HuH-7 (cell line): ENCODE measurements at regions not wholly inside any gene's neighbourhood (a gene's known extent, or its start where the extent isn't known, plus 50 kb on each side); places are given as distances from the start of the nearest gene placed in this dataset.

ENCODE experiments used
- DNase-seq: peaks from one replicate; pipeline ENCODE4 v3.0.0; 2011; ENCODE audit warnings: low spot score

DNA sequence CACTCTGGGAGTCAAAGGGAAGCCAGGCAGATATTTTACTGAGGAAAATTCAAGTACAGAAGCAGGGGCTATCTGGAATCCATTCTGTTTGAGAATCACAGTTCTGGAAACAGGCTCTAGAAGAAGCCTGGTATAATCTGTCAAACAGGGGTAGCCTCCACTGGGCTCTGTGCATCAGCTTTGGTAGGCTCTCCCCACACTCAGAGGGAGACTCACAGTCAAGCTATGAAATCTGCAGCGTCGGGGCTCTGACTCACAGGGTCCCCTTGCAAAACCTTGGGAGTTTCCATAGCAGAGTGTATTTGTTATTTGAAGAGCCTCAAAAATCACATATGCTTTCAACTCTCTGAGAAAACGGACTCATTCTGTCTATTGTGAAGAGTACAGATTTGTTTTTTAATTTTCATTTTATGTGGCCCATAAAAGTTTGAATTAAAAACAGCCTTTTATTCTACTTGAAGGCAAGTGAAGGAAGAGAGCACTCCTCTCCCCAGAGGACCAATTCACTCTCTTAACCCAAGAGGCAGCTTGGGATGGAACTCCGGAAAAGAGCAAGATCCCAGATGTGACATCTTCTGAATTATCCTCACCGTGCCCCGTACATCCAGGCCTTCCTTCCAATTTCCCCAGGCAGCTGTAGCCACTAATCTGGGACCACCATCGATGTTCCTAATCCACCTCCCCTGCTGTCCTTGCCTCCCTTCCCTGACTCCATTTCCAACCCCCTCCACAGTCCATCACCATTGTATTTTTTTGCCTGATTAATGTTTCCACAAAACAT, 590.9 kb upstream of the MGMT start:
- no peak for DNase-seq

DNA sequence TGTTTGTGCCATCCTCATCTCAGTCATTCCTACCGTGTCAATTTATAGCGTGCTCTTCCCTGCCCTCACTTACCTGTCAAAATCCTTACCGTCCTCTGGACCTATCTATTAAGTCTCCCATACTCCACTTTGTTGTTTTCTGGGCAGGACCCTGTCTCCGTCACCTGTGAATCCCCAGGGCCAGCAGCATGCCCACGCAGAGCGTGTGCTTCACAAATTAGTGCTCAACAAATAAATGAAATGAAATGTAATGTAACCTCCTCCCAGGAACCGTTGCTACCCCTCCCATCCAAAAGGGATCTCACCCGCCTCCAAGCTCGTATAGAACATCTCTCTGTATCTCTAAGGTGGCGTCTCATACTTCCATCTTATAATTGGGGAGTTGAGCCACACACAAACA, 589.9 kb upstream of the MGMT start:
- no peak for DNase-seq

DNA sequence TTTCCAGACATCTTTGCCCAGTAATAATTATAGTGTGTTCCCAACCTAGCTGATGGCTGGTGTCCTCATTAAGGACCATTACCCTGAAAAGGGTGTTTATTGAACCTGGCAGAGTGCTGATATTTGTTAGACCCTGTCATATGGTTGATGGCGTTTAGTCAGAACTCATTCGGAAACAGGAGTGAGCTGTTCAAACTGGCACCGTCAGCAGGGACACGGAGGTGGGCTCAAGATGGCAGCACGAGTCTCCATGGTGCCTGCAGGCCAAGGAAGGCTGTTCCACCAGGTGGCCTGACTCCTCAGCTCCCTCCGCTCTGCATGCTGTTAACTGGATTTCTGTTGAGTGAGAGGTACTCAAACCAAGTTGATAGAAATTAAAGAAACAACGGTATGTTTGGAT, 589.1 kb upstream of the MGMT start:
- no peak for DNase-seq

DNA sequence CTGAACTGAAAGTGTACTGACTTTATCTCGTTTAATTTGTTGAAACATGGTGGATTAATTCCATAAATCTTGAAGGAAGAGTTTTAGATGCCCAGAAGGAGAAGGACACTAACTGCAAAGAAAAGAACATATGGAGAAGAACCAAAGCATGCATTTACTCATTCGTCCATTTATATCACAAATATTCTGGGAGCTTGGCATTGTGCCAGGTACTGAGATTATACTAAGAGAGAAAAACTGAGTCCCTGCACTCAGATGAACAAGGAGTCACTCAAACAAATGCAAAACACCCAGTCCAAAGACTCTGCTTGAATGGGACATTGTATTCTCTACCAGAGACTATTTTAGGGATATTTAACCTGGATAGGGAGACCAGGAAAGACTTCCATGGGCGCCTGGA, 588.0 kb upstream of the MGMT start:
- no peak for DNase-seq

DNA sequence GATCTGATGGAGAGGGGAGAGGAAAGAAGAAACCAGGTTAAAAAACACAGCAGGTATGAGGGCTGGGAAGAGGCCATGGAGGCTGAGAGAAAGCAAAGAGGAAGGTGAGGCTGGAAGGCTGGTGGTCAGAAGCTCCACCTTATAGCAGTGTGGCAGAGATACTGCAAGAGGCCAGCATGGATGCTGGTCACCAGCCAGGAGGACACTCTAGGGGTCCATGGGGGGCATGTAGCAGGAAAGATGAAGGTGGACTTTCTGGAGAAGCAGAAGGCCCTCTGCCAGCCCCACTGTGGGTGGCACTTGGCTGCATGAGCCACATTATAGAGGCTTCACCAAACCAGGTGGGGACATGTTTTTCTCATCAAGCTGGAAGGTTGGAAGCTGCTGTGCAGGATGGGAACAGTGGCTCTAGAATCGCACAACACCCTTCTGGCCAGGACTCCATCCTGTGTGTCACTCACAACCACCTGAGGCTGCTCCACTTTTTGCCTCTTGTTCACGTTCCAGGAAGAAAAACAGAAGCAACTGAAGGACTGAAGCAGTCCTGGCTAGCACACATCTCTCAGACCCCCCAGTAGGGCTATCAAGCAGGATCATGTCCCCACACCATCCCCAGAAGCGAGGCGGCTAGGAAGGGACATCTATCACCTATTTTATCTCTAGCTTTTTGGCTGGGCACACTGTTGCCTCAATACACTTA, 587.5 kb upstream of the MGMT start:
- DNase-seq: no peak

DNA sequence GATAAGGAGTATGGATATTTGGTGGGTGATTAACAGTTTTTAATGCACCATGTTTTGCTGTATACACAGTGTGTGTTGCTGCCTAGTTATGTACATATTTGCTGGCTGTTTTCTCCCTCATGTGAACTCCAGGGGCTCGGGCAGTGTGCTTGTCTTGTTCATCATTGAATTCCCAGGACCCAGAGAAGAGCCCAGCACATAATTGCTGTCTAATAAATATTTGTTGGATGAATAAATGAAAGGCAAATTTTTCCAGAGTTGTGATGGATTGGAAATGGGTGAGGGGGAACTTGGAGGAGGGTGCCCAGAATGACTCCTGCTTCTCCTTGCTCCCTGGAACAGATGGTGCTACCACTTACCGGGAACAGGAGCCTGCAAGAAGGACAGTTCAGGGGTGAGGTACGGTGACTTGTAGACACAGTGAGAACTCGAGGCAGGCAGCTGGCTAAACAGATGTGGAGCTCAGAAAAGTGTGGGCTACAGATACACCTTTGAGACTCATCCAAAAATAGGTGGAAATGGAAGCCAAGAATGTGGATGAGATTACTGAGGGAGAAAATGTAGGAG, 586.8 kb upstream of the MGMT start:
- DNase-seq: no peak

DNA sequence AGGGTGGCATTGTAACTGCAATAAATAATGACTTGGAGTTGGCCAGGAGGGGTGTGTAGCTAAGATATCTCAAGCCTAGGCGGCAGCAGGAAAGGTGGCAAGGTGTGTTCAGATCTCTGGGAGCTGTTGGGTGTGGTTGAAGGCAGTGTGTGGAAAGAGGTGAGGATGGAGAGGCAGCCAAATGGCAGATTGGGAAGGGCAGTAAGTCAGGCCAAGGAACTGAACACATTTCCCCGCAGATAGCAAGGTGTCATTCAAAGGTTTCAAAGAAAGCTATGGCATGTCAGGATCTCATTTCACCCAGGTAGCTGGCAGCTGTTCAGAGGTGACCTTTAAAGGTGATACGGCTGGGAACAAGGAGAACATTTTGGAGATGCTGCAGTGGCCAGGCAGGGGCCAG, 586.0 kb upstream of the MGMT start:
- DNase-seq: no peak

DNA sequence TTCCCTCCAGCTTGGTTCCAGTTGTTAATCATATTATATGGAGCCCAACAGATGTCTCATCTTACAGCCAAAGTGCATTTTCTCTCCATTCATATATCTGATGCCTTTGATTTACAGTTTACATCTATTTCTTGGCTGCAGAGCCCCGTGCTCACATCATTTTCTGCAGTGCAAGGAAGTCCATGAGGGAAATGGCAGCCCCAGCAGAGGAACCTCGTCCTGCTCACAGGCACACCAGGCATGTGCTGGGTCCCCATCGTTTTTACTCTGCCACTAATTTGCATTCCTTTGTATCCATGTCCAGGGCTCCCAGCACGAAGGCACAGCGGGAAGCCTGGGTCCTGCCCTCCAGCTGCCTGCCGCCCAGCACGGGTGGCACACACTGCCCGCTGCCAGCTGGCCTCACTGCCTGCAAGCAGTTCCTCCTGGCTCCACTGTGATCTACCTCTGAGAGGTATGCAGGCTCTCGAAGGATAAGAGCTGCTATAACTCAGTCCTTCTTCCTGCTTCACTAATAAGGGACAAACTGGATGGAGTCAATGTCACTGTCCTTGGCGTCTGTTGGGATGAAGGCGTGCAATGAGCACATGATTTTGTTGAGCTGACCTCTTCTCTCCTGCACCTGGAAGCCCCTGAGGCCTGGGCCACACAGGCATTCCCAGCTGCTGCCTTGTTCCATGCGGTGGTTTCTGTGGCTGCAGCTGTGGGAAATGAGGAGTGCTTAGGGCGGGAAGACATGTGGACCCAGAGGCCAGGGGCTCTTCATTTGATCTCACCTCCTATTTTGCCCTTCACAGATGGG, 583.6 kb upstream of the MGMT start:
- DNase-seq: no peak

DNA sequence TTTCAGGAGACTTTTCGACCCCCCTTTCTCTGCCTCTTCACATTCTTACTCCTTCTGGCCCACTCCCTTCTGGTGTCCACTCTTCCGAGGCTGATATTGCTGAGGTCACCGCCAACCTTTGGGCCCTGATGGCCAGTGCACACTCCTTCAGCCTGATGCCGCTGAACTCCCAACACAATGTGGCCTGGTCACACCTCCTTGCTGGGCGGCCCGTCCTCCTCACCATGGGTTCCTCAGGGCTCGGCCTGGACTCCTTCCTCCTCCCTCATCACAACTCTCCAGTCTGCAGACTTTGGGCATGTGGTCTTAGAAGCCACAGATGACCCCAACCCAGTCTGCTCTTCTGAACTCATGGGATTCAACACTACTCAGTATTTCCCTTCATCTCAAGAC, 583.0 kb upstream of the MGMT start:
- DNase-seq: no peak

DNA sequence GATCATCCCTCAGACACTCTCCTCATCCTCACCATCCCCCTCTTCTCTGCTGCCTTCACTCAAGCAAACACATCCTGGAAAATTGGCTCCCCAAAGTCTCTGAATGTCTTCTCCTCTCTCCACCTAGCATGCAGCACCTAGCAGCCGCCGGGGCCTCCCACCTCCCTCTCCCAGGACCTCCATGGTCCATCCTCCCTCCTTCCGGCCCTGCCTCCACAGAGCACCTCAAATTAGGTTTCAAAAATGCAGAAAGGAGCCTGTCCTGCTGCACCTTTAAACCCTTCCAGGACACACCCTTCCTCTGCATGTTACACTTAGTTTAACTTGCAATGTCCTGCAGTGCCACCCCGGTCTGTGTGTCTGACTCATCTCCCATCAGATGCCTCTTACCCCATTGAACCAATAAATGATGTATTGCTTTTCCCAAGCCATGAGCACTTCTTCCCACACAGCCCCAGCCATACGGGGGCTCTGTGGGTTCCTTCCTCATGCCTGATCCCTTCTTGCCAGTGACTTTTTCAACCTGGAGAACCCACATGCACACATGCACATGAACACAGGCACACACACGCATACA, 582.5 kb upstream of the MGMT start:
- DNase-seq: no peak

DNA sequence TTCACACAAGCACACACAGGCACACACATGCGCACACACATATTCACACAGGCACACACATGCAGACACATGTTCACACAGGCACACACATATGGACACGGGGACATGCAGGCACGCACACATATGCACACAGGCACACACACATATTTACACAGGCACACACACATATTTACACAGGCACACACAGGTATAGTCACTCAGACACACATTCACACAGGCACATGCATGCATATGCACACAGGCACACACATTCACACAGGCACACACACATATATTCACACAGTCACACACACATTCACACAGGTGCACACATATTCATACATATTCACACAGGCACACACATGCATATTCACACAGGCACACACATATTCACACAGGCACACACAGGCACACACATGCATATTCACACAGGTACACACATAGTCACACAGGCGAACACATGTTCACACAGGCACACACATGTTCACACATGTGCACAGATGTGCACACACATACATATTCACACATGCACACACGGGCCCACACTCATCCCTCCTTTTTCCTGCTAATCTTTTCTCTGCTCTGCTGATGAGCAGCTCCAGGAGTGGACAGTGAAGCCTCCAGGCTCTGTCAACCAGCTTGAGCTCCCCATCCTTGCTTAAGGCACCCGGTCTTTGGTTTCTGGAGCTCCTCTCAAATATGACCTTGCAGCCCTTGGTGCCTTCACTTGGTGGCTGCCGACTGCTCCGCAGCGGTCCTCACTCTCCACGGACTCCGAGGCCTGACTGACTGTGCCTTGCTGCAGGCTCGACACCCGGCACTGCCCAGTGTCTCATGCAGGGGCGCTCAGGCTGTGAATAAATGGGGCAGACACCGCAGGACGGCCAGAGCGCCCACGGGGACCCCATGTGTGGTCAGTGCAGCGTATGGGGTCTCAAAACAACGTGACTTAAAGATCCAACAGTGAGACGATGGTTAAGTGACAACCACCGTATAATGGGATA, 581.2 kb upstream of the MGMT start:
- DNase-seq: no peak

DNA sequence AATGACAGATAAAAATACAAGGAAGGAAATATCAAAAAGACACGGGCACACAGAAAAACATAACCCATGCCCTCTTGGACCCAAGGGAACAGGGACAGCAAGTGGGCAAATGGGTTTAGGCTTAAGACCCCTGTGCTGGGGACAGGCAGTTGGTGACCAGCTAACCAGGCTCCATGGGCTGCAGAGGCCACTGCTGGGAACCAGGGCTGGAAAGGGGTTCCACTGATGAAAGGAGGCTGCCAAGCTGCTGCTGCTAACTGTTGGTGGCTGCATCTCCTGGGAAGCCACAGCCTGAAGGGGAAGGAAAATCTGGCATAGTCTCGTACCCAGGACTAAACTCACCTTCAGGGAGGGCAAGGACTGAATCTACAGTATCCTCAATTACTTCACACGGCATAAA, 579.2 kb upstream of the MGMT start:
- DNase-seq: no peak

DNA sequence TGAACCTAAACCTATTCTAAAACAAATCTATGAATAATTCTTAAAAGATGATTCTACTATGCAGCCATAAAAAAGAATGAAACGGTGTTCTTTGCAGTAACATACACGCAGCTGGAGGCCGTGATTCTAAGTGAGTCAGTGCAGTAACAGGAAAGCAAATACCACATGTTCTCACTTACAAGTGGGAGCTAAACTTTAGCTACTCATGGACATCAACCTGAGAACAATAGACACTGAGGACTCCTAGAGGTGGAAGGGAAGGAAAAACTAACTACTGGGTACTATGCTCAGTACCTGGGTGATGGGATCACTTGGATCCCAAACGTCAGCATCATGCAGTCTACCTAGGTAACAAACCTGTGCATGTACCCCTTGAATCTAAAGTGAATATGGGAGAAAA, 575.0 kb upstream of the MGMT start:
- no peak for DNase-seq

DNA sequence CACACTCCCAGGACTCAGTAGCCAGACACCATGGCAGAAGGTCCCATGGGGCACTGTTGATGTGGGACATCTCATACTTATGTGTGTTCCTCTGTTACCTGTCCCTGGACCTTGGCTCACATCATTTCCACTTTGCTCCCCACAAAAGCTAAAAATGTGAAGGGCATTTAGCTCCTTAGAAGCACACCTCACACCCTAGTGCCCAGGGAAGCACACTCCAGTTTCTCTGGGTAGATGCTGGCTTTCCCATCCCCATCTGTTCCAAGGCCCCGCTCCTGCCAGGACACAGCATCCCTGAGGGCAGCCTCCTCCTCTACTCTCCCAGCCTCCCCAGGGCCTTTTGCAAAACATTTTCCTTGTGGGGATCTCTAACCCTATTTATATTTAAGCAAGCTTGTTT, 572.4 kb upstream of the MGMT start:
- no peak for DNase-seq

DNA sequence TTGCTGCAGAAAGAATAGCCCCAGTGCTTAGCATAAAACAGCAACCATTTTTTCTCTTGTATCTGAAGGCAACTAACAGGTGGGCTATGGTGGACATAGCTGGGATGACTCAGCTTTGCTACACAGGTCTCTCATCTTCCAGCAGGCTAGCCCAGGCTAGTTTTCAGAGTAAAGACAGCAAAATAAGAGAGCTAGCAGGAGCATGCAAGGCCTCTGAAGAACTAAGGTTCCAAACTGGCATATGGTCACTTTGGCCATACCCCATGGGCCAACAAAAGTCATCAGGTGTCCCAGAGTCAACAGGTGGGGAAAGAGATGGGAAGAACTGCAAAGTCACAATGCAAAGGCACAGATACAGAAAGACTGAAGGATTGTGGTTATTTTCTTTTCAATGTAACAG, 571.6 kb upstream of the MGMT start:
- no peak for DNase-seq

DNA sequence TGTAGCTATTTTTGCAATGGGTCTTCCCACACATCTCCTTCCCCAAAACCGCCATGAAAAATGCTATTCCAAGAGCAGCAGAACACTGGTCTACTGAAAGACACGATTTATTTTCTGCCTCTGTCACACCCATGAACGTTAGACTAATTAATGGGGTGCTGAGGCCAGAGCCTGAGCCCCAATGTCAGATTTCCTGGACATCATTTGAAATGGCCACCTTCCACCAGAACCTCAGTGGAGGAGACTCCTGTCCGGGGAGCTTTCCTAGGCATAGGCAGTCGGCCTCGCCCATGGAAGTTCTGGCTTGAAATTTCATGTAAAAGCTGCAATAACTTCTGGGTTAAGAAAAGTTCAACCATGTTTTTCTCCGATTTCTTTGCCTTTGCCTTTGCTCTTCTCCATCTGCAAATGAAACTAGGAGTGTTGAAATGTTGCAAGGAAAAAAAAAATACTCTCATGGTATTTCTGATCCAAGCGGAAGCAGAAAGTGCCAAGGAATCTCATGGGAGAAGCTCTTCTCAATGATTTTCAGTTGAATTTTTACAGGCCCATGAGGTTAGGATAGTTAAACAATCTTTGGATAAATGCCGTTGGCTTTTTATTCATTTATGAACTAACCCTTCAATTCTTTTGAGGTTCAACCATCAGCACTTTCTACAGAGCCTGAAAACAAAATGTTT, 570.8 kb upstream of the MGMT start:
- DNase-seq: no peak

DNA sequence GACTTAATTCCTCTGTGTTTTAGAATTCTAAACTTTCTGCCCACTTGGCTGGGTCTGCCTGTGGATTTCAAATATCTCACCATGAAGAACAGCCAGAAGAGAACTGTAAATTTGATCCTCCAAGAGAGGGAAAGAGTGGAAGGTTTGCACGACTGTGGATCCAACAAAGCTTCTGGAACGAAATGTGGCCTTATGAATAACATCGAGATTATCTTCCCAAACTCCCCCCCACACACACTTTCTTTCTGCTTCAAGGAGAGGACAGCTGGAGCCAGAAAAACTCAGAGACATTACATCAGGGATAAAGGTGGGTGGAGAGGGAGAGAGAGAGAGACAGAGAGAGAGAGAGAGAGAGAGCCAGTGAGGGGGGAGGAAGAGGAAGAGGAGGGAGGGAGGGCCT, 570.1 kb upstream of the MGMT start:
- no peak for DNase-seq

DNA sequence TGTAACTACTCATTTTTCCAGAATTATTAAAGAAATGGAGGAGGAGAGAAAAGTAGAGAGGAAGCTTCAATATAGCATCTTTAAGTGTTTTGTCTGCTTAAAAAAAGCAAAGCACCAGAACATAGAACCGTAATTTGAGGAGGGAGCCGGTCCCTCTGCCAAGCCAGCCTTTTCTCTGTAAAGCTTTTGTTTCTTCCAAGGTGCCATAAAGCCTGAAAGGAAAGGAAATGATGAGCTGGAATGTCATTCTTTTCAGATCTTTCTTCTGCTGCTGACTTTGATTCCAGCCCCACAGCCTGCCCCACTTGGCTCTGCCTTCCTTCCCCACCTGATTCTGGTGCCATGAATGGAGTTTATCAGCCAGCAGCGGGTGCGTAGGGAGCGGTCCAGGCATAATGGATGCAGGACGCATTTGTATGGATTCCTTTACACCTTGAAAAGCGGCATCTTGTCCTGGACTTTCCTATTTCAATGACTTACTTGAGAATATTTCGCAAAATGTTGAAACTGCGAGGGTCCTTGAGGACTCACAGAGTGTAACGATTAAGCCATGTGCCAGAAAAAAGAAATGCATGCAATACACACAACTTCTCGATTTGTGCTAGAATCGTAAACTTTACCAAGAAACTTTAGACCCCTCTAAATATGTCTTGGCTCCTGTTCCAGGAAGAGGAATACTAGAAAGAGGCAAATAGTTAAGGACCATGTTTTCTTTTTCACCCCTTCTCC, 569.5 kb upstream of the MGMT start:
- DNase-seq: no peak

DNA sequence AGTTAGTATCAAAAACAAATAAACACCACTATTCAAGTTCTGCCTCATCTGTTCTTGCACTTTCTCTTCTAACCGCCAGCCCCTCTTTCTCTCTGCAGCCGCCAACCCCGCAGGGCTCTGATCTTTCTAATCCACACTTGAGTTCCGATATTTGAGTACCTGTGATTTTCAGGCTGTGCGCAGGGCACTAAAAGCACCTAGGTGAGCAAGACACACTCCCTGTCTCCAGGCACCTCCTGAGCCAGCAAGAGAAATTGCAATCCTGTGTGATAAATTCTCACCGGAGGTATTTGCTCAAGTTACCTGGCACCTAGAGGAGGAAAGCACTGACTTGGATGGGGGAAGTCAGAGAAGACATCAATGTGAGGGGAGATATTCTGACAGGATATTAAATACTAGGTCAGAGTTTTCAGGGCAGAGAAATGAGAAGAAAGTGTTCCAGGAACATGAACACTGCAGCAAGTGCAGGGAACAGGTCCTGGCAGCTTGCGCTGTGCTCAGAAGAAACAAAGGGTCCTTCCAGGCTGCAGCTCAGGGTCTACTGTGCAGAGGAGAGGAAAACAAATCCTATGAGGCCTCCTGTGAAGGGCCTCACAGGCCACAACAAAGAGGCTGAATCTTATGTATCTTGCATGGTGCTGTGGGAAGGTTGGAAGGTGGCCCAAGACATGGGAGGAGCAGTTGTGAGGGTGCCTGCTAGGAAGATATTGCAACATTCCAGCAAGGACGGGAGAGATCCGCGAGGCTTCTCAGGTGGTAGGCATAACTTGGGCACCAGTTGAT, 568.7 kb upstream of the MGMT start:
- no peak for DNase-seq
